HG02678 (cell line): ENCODE measurements at regions not wholly inside any gene's neighbourhood (a gene's known extent, or its start where the extent isn't known, plus 50 kb on each side); places are given as distances from the start of the nearest gene placed in this dataset.
A peak's percentile ranks its signal among the peaks of the same experiment; 100 is the strongest.
"Not testable (repeated sequence)": the region's sequence is repeated elsewhere in the genome, so short reads cannot be mapped to it uniquely, and the experiment has no call there.

Experiments used
- ATAC-seq: cut with Tn5 transposase; IDR thresholded peaks from one replicate; pipeline ENCODE4 v1.9.1; 2021; ENCODE audit warnings: mild to moderate bottlenecking, moderate library complexity; ENCODE audit not compliant: unreplicated experiment

DNA sequence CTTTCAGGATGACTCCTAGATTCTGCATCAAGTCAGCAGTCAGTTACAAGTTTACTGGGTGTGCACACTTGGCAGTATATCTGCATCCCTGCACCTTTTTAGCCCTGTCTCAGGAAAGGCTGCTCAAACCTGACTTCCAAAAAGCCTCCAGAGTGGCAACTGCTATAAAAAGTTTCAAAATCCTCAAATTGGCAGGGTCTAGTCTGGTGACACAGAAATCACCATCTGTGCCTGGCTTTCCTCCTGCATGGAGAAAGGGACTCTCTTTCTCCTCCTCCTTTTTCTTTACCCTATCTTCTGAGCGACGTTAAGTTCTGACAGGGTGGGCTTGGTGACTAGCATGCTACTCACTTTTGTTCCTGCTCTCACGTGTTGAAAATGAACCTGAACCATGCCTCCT lies 679.5 kb downstream of the C12orf50 start:
- no peak for ATAC-seq

GRCh38 chr12:87348071-87348470 lies 681.1 kb downstream of the C12orf50 start:
- ATAC-seq, result no peak

DNA sequence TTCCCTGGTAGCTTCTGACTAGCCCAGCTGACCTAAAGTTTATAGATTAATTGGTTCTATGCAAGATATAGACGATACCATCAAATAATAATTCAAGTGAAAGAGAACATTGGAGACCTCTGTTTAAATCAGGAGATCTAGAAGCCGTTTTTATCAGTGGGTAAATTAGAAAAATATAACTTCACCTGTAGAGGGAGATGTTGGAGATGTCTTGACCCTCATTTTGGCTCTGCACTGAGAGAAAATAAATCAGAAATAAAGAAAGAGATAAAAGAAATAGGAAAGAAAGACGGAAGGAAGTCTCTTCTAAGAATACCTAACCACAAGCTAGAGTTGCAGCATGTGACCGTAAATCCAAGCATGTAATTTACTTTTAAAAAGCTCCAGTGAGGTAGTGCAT lies 684.5 kb downstream of the C12orf50 start:
- ATAC-seq, result no peak

- ATAC-seq, result no peak
These were observed 690.5 kb downstream of the C12orf50 start for GRCh38 chr12:87338681-87339080.

DNA sequence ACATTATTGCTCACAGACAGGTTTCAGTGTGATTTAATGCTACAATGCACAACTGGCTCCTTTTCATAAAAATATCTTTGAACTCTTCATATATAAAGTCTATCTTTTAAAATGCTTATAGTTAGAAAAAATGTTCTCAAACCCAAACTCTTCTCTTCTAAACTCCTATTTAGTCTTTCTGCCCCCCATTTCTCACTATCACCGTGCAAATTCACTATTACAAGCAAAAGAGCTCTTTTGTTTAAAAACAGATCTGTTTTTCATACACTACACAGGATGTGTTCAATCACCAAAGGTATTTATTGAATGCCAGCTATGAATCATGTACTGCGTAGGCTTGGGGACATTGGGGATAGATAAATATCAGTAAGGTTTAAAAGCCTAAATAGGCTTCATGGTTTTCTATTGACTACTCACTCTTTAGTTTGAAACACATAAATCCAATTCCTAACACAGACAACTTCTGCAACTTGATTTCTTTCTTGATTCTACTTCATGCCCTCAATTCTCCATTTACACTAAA lies 692.3 kb downstream of the C12orf50 start:
- ATAC-seq, result no peak

DNA sequence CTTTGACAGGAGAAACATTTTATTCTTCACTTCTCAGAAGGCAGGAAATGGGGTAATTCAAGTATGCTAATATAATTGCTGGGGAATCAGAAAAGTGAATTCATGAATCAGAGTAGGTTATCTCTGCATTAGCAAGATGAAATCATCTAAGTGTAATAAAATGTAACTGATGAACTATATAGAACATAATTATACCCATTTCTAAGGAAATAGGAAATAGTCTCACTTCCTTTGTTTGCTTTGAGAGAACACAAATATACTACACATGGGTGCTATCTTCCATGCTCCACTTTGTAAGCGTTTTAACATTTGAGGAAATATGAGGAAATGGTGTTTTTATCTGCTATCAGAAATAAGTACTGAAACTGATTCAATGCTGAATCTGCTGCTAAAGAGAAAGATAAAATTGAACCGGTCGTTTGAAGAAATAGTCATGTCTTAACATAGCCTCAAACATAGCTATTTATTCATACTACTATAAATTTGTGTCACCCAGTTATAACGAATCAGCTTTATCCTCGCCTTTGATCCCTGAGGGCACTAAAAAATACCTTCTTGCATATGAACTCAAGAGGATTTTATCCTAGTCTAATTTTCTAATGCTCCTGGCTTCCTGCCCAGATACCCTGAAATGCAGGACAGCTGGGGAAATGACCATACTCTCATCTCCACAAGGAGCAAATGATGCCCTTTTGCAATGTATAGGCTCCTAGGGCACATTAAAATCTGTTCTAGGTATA lies 696.0 kb downstream of the C12orf50 start:
- ATAC-seq, result no peak

- ATAC-seq, result not testable (repeated sequence)
These were observed 699.1 kb downstream of the C12orf50 start for GRCh38 chr12:87330071-87330555.

DNA sequence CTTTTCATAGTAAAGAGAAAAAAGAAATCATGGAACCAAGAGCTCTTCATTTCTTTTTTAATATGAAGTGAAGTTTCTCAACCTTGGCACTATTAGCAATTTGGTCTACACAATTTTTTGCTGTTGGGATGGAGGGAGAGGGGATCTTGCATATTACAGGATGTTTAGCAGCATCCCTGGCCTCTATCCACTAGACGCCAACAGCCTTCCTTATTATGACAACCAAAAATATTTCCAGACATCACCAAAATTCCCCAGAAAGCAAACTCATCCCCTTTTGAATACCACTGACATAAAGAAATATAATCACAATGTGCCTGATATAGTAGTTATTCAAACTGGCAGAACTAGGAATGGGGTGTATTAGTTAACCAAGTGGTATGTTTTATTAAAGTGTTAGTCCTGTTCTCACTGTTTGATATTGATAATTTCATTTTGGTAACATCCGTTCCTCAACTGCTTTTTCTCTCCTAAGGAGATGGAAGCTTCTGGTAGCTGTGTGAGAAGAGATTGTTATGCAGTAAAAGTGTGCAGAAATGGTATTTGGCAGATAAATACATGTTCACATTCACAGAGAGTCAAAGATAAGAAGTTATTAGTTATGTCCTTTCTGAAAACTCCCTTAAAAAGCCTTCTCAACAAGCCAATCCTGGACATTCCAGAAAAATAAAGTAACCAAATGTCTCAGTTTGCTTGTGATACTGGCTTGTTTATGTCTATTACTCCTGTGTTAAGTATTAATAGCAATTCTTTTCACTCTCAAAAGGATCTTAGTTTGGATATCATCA lies 699.9 kb downstream of the C12orf50 start:
- no peak for ATAC-seq

GRCh38 chr12:87323369-87323768 lies 705.8 kb downstream of the C12orf50 start:
- ATAC-seq, result no peak

DNA sequence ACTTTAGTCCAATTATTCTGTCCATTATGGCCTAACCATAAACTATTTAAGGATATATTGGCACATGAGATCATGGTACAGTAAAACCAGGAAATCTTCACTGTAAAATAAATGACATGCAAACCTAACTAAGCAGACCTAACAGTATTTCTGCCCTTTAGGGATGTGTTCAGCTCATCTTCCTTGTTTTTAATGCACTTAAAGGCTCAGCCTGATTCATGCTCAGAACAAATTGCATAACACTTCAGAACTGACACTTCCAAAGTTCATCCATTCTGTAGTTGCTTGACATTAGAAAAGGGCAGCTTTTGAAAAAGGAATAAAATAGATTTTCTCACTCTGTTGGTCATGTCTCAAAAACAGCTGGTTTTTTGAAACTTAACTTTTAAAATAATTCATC lies 708.5 kb downstream of the C12orf50 start:
- ATAC-seq, result no peak

GRCh38 chr12:87317302-87317701 lies 711.9 kb downstream of the C12orf50 start:
- no peak for ATAC-seq

DNA sequence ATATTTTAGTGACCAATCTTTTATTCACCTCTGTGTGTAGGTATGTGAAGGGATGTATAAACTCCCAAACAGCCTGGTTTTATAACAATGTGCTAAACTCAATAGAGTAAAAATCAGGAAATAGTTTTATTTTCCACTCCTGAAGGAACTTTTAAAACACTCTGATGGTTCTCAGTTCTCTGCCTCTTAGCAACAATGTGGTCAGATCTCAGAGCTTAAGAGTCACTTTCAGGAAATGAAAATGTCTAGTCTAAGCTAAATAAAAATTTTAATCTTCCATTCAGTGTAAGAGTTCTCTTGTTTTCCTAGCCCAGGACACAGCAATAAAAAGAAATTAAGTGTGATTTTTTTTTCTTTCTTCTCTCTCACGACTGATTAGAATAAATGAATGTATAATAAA lies 718.0 kb downstream of the C12orf50 start:
- peak; percentile 52 for ATAC-seq

- ATAC-seq, result no peak
These were observed 719.1 kb downstream of the C12orf50 start for GRCh38 chr12:87310126-87310525.

DNA sequence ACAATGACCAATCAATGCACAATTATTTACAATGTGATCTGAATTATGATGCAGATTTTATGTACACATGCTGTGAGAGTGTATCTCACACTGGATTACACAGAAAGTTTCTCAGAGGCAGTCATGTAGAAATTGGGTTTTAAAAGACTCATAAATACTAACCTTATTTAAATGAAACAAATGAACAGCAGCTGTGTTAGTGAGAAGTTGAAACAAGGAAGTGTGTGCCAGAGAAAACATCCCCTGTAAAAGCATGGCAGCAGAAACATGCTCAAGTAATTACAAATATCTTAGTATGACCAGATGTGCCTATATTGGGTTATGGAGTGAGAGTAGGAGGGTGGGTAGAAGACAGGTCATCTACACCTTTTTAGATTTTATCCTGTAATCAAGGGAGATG lies 723.7 kb downstream of the C12orf50 start:
- ATAC-seq, result no peak

DNA sequence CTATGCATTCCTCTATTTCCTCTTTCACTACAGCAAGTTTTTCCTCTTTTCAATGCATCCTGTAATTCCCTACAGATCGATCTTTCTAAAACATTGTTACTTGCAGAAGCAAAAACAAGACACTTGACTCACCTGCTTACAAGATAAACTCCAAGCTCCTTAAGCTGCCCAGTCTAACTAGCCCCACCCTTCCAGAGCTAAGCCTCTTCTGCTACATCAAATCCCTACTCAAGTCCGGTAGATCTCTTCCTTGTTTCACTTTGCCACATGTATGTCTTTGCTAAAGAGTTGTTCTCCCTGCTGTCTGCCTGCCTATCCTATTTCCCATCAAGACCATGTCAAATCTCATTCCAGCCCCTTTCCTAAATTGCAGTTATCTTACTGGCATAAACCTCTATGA lies 724.8 kb downstream of the C12orf50 start:
- ATAC-seq, result no peak

GRCh38 chr12:87303396-87304012 lies 725.7 kb downstream of the C12orf50 start:
- no peak for ATAC-seq

- ATAC-seq, result no peak
These were observed 727.0 kb downstream of the C12orf50 start for GRCh38 chr12:87302126-87302745.

- no peak for ATAC-seq
These were observed 738.7 kb downstream of the C12orf50 start for GRCh38 chr12:87290505-87290904.

- ATAC-seq, result no peak
These were observed 745.3 kb downstream of the C12orf50 start for GRCh38 chr12:87283886-87284285.

DNA sequence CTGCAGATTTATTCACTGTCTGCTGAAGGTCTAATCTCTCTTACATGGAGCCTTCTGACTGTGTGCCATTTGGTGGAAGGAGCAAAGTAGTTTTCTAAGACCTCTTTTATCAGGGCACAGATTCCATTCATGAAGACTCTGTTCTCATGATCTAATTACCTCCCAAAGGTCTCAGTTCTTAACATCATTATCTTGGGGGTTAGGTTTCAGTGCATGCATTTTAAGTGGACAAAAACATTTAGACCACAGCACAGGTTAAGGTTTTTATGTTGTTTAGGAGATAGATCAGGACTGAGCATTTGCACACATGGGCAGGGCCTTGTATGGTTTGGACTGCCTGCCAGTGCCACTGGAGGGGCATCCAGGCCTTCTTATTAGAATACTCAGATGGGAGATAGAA lies 746.1 kb downstream of the C12orf50 start:
- ATAC-seq, result no peak

GRCh38 chr12:87280893-87281292 lies 748.3 kb downstream of the C12orf50 start:
- ATAC-seq, result peak; percentile 55
